Muscle layer of duodenum (tissue), 2 donors: ENCODE measurements at regions not wholly inside any gene's neighbourhood (a gene's known extent, or its start where the extent isn't known, plus 50 kb on each side); places are given as distances from the start of the nearest gene placed in this dataset.

Source experiments
- H3K27ac ChIP-seq: one replicate; pipeline ENCODE4 v1.7.0; 2013; ENCODE audit warnings: mild to moderate bottlenecking, low read length
- H3K27me3 ChIP-seq: one replicate; pipeline ENCODE4 v1.7.0; 2013; ENCODE audit warnings: low read depth, mild to moderate bottlenecking, control low read depth, low read length
- H3K36me3 ChIP-seq, 2 donors: one replicate each; pipeline ENCODE4 v1.7.0; 2013; ENCODE audit warnings: low read length in 2 of 2, control low read depth in 1 of 2, mild to moderate bottlenecking in 1 of 2; ENCODE audit not compliant: insufficient read depth in 2 of 2, control insufficient read depth in 1 of 2
- H3K4me1 ChIP-seq, 2 donors: one replicate each; pipeline ENCODE4 v1.7.0; 2013; ENCODE audit warnings: low read length in 2 of 2, mild to moderate bottlenecking in 2 of 2, control low read depth in 1 of 2, moderate library complexity in 1 of 2; ENCODE audit not compliant: insufficient read depth in 2 of 2, control insufficient read depth in 1 of 2
- H3K4me3 ChIP-seq, 2 donors: one replicate each; pipeline ENCODE4 v1.7.0; 2013; ENCODE audit warnings: low read length in 2 of 2, low read depth in 1 of 2, mild to moderate bottlenecking in 1 of 2
- H3K9me3 ChIP-seq, 2 donors: one replicate each; pipeline ENCODE4 v1.7.0; 2013; ENCODE audit warnings: low read length in 2 of 2, control low read depth in 1 of 2, mild to moderate bottlenecking in 1 of 2; ENCODE audit not compliant: control insufficient read depth in 1 of 2
- donor health status: healthy.

- Histone ChIP-seq H3K27me3 (no peaks in the 10 kb centered on the region), H3K27ac (no peak overlapping the region), H3K36me3 (no peaks in the 10 kb centered on the region), H3K4me3 (no peak overlapping the region), H3K4me1 (peaks cover 6 to 16% of the 10 kb centered on the region in 2 donors), H3K9me3 (peaks cover 0 to 3% of the 10 kb centered on the region in 2 donors)
Measured at GRCh38 chr11:130786586-130786985, 129.7 kb downstream of the SNX19 start.

- Histone ChIP-seq H3K27me3 (no peaks in the 10 kb centered on the region), H3K4me1 (peaks cover 6 to 16% of the 10 kb centered on the region in 2 donors), H3K9me3 (peaks cover 0 to 3% of the 10 kb centered on the region in 2 donors), H3K27ac (no peak overlapping the region), H3K4me3 (no peak overlapping the region), H3K36me3 (no peaks in the 10 kb centered on the region)
Measured at GRCh38 chr11:130787092-130787616, 129.1 kb downstream of the SNX19 start.

GRCh38 chr11:130787973-130788570, 128.2 kb downstream of the SNX19 start:
- Histone ChIP-seq H3K9me3 (peaks cover 0 to 3% of the 10 kb centered on the region in 2 donors), H3K36me3 (no peaks in the 10 kb centered on the region), H3K27ac (no peak overlapping the region), H3K4me3 (no peak overlapping the region), H3K27me3 (no peaks in the 10 kb centered on the region), H3K4me1 (peaks cover 0 to 7% of the 10 kb centered on the region in 2 donors)

GRCh38 chr11:130789056-130789640, 127.1 kb downstream of the SNX19 start:
- Histone ChIP-seq H3K9me3 (peaks cover 0 to 3% of the 10 kb centered on the region in 2 donors), H3K36me3 (no peaks in the 10 kb centered on the region), H3K4me3 (no peak overlapping the region), H3K27ac (no peak overlapping the region), H3K27me3 (no peaks in the 10 kb centered on the region), H3K4me1 (peaks cover 0 to 4% of the 10 kb centered on the region in 2 donors)

- Histone ChIP-seq H3K4me1 (peaks cover 0 to 4% of the 10 kb centered on the region in 2 donors), H3K4me3 (no peak overlapping the region), H3K36me3 (no peaks in the 10 kb centered on the region), H3K9me3 (peaks cover 0 to 3% of the 10 kb centered on the region in 2 donors), H3K27me3 (no peaks in the 10 kb centered on the region), H3K27ac (no peak overlapping the region)
Measured at GRCh38 chr11:130790689-130791088, 125.6 kb downstream of the SNX19 start.

- Histone ChIP-seq H3K4me1 (no peaks in the 10 kb centered on the region), H3K36me3 (no peaks in the 10 kb centered on the region), H3K4me3 (no peak overlapping the region), H3K9me3 (peaks cover 0 to 3% of the 10 kb centered on the region in 2 donors), H3K27ac (no peak overlapping the region), H3K27me3 (no peaks in the 10 kb centered on the region)
Measured at GRCh38 chr11:130792772-130793171, 123.5 kb downstream of the SNX19 start.

GRCh38 chr11:130796828-130797227, 119.5 kb downstream of the SNX19 start:
- Histone ChIP-seq H3K4me1 (no peaks in the 10 kb centered on the region), H3K9me3 (no peaks in the 10 kb centered on the region), H3K27ac (no peak overlapping the region), H3K27me3 (no peaks in the 10 kb centered on the region), H3K4me3 (no peak overlapping the region), H3K36me3 (no peaks in the 10 kb centered on the region)

- no peaks in the 10 kb centered on the region for H3K9me3 ChIP-seq
- no peaks in the 10 kb centered on the region for H3K27me3 ChIP-seq
- H3K27ac ChIP-seq: no peak overlapping the region
- no peaks in the 10 kb centered on the region for H3K36me3 ChIP-seq
- H3K4me1 ChIP-seq: no peaks in the 10 kb centered on the region
- H3K4me3 ChIP-seq: no peak overlapping the region
Measured at GRCh38 chr11:130798280-130798679, 118.0 kb downstream of the SNX19 start.

GRCh38 chr11:130798801-130799200, 117.5 kb downstream of the SNX19 start:
- Histone ChIP-seq H3K27me3 (no peaks in the 10 kb centered on the region), H3K36me3 (no peaks in the 10 kb centered on the region), H3K4me1 (no peaks in the 10 kb centered on the region), H3K9me3 (no peaks in the 10 kb centered on the region), H3K4me3 (no peak overlapping the region), H3K27ac (no peak overlapping the region)

GRCh38 chr11:130801333-130802122, 114.8 kb downstream of the SNX19 start:
- Histone ChIP-seq H3K27me3 (no peaks in the 10 kb centered on the region), H3K4me3 (no peak overlapping the region), H3K27ac (no peak overlapping the region), H3K9me3 (no peaks in the 10 kb centered on the region), H3K36me3 (no peaks in the 10 kb centered on the region), H3K4me1 (no peaks in the 10 kb centered on the region)

- Histone ChIP-seq H3K4me1 (no peaks in the 10 kb centered on the region), H3K27me3 (no peaks in the 10 kb centered on the region), H3K9me3 (no peaks in the 10 kb centered on the region), H3K4me3 (no peak overlapping the region), H3K27ac (no peak overlapping the region), H3K36me3 (no peaks in the 10 kb centered on the region)
Measured at GRCh38 chr11:130802567-130802966, 113.7 kb downstream of the SNX19 start.
